ENCODE measurements at regions not wholly inside any gene's neighbourhood (a gene's known extent, or its start where the extent isn't known, plus 50 kb on each side); places are given as distances from the start of the nearest gene placed in this dataset.

DNA sequence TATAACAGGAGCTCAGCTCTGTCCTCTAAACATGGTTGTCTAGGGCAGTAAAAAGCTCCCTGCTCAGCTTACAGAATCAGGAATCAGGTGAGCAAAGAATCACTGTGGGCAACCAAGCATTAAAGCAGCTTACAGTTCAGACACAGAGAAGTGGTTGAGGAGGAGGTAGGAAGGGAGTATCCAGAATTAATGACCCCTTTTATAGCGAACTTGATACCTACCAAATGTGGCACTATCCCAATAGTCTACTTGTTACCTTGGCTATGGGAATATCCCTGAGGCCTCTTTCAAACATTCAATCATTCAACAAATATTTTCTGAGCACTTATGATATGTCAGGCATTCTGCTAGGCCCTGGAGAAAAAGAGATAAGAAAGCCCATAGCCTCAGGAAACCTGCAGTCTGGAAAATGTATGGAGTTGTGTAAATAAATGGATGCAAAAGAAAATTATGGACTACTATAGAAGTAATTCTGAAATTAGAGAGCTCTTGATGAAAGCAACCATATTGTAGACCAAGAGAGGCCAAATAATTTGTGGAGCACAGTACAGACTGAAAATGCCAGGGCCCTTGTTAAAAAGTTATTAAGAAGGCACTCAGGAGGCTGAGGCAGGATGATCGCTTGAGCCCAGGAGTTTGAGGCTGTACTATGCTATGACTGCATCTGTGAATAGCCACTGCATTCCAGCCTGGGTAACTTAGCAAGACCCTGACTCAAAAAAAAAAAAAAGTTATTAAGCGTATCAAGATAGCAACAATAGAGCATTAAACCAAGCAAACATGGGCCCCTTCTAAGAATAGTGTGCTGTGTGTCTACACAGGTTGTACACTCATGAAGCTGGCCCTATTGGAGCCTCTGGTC is 134.0 kb upstream of the CPSF6 start:
- TF ChIP-seq POLR2AphosphoS5 (IDR thresholded peaks at IDR 0.05; ENCODE audit: low read depth, low read length) (no peak), TAF1 (IDR thresholded peaks at IDR 0.05; ENCODE audit: borderline replicate concordance, low read depth, low read length) (no peak)
- no peak for DNase-seq (ENCODE audit: insufficient read length)
- FAIRE-seq: no peak

DNA sequence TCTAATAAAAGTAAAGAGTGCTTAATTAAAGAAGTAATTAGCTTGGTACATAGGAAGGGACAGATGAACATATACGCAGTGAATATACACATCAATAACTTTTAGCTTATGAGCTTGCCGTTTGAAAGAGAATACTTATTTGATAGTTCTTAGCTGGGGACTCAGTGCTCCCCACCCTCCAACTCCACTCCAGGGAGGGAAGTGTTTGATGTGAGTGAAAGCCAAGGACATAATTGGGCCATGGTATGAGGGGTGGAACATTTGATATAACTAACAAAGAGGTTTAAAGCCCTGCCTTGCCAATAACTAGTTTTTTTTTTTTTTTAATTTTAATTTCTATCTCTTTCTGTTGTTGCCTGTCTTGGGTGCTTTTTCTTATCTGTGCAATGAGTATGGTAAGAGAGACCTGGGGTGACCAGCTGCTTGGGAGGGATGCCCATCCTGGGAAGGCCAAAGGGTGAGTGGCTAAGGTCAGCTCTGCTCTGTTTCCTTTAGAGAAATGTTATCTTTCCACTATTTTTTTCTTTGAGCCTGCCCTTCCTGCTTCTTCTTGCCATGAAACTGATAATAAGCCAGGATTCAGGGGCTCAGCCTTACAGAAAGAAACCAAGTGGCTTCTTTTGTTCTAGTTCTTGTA is 132.8 kb upstream of the CPSF6 start:
- FAIRE-seq (no peak), DNase-seq (ENCODE audit: insufficient read length) (no peak)
- TF ChIP-seq POLR2AphosphoS5 (IDR thresholded peaks at IDR 0.05; ENCODE audit: low read depth, low read length): no peak
- TF ChIP-seq TAF1 (IDR thresholded peaks at IDR 0.05; ENCODE audit: borderline replicate concordance, low read depth, low read length): no peak
- no peak for TF ChIP-seq POLR2A (IDR thresholded peaks at IDR 0.05; ENCODE audit: low read depth, low read length)

DNA sequence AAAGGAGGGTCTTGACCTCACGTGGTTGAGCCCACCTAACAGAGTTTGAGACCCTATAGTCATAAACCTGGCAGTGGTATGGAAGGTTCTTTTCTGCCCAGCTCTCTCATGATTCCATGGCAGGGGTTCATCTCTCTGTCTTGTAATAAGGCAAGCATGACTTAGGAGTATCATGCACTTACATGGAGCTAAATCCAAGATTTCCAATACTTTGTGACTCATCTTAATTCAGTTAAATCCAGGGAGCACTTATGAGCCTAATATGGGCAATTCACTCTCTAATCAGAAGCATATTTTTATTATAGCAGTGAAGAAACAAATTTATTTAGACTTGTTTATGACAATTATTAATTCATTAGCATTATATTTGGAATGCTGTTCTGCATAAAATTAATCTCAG is 131.8 kb upstream of the CPSF6 start:
- DNase-seq (ENCODE audit: insufficient read length) (no peak), FAIRE-seq (no peak)
- no peak for TF ChIP-seq POLR2A (IDR thresholded peaks at IDR 0.05; ENCODE audit: low read depth, low read length)
- no peak for TF ChIP-seq TAF1 (IDR thresholded peaks at IDR 0.05; ENCODE audit: borderline replicate concordance, low read depth, low read length)
- no peak for TF ChIP-seq POLR2AphosphoS5 (IDR thresholded peaks at IDR 0.05; ENCODE audit: low read depth, low read length)

DNA sequence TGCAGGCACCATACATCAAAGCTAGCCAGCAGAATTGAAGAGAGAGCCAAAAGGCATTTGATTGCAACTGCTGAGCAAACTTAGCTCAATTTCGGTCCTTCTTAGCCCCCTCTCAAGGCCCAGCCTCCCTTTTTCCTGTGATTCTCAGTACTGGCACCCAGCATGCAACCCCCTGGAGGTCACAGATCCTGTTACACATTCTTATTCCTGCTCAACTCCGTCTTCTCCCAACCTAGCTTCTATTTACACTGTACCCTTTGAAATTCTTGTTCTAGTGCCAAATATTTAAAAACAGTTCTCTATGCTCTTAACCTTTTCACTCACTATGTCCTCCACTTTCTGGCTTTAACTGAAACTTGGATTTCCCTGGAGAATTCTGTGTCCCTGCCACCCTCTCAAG is 131.3 kb upstream of the CPSF6 start:
- FAIRE-seq (no peak), DNase-seq (ENCODE audit: insufficient read length) (no peak)
- no peak for TF ChIP-seq POLR2A (IDR thresholded peaks at IDR 0.05; ENCODE audit: low read depth, low read length)
- TF ChIP-seq POLR2AphosphoS5 (IDR thresholded peaks at IDR 0.05; ENCODE audit: low read depth, low read length): no peak
- no peak for TF ChIP-seq TAF1 (IDR thresholded peaks at IDR 0.05; ENCODE audit: borderline replicate concordance, low read depth, low read length)

DNA sequence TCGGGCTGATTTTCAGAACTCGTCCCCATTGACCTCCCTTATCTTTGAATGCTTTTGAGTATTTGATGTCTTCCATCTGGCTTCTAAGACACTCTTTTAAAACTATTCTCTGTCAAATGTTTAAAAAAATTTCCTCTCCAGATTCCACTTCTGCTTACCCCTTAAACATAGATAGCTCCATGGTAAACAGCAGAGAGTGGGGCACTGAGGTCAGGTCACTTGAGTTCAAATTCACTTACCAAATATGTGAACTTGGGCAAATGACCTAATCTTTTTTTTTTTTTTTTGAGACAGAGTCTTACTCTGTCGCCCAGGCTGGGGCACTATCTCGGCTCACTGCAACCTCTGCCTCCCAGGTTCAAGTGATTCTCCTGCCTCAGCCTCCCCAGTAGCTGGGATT is 126.8 kb upstream of the CPSF6 start:
- FAIRE-seq: no peak
- TF ChIP-seq TAF1 (IDR thresholded peaks at IDR 0.05; ENCODE audit: borderline replicate concordance, low read depth, low read length): no peak
- TF ChIP-seq POLR2A (IDR thresholded peaks at IDR 0.05; ENCODE audit: low read depth, low read length): no peak
- no peak for TF ChIP-seq POLR2AphosphoS5 (IDR thresholded peaks at IDR 0.05; ENCODE audit: low read depth, low read length)
- DNase-seq (ENCODE audit: insufficient read length): no peak

DNA sequence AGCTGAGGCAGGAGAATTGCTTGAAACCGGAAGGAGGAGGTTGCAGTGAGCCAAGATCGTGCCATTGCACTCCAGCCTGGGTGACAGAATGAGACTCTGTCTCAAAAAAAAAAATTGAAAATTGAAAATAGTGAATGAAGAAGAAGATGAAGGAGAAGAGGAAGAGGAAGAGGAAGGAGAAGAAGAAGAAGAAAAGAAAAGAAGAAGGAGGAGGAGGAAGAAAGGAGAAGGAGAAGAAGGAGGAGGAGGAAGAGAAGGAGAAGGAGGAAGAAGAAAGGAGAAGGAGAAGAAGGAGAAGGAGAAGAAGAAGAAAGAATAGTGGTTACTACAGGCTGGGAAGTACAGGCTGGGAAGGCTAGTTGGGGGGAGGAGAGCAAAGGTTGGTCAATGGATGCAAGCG is 124.3 kb upstream of the CPSF6 start:
- TF ChIP-seq TAF1 (IDR thresholded peaks at IDR 0.05; ENCODE audit: borderline replicate concordance, low read depth, low read length) (no peak), POLR2A (IDR thresholded peaks at IDR 0.05; ENCODE audit: low read depth, low read length) (no peak), POLR2AphosphoS5 (IDR thresholded peaks at IDR 0.05; ENCODE audit: low read depth, low read length) (no peak)
- FAIRE-seq (no peak), DNase-seq (ENCODE audit: insufficient read length) (no peak)

DNA sequence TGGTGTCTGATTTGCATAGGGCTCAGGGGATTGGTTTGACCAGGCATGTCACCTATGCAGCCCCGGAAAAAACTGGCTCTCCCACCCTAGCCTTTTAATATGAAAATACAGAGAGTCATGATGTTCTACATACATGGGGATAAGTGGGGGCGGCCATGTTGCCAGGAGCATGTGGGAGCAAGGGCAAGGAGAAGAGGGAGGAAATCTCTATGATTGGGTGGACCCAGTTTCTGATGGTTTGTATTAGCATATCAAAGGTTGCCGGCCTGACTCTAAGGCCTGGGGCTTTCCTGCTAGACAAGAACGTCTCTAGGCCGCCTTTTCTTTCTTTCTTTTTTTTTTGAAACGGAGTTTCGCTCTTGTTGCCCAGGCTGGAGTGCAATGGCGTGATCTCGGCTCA is 123.4 kb upstream of the CPSF6 start:
- no peak for DNase-seq (ENCODE audit: insufficient read length)
- TF ChIP-seq POLR2AphosphoS5 (IDR thresholded peaks at IDR 0.05; ENCODE audit: low read depth, low read length) (no peak), TAF1 (IDR thresholded peaks at IDR 0.05; ENCODE audit: borderline replicate concordance, low read depth, low read length) (no peak), POLR2A (IDR thresholded peaks at IDR 0.05; ENCODE audit: low read depth, low read length) (no peak)

DNA sequence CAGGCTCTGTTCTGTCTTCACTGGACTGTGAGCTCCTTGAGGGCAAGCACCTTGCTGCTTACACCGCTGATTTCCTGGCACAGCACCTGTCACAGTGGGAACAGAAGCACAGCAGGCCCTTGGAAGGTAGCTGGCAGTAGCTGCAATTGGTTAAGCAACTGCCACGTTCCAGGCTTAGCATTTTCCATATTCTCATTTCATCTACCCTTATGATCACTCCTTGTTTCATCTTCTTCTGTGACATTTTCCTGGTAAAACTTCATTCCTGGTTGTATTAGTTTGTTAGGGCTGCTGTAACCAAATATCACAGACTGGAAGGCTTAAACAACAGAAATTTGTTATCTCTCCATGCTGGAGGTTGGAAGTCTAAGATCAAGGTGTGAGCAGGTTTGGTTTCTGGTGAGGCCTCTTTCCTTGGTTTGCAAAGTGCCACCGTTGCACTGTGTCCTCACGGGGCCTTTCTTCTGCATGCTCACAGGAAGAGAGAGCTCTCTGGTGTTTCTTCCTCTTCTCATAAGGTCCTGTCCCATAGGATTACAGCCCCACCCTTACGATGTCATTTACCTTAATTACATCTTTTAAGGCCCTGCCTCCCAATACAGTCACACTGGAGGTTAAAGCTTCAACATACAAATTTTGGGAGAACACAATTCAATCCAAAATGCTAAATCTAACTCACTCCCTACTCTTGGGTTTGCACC is 121.7 kb upstream of the CPSF6 start:
- no peak for TF ChIP-seq POLR2A (IDR thresholded peaks at IDR 0.05; ENCODE audit: low read depth, low read length)
- TF ChIP-seq TAF1 (IDR thresholded peaks at IDR 0.05; ENCODE audit: borderline replicate concordance, low read depth, low read length): no peak
- TF ChIP-seq POLR2AphosphoS5 (IDR thresholded peaks at IDR 0.05; ENCODE audit: low read depth, low read length): no peak
- DNase-seq (ENCODE audit: insufficient read length): no peak
- FAIRE-seq: no peak

More for the DNA sequence above, 123.4 kb upstream of the CPSF6 start:
- FAIRE-seq: no peak

DNA sequence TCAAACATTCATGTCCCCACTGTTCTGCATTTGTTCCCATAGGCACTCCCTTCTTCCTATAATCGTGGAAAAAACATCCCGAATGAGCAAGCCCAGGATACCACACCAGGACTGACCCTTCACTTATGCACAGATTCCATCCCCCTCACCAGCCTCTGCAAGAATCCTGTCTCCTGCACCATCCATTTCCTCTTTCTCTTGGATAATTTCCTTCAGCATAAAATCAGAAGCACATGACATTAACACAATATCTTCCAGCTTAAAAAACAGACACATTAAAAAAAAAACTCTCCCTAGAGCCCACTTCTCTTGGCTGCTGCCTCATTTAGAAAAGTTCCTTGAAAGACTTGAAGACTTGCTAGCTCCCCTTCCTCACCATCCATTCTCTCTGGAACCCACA is 120.9 kb upstream of the CPSF6 start:
- no peak for FAIRE-seq
- no peak for DNase-seq (ENCODE audit: insufficient read length)
- TF ChIP-seq TAF1 (IDR thresholded peaks at IDR 0.05; ENCODE audit: borderline replicate concordance, low read depth, low read length) (no peak), POLR2AphosphoS5 (IDR thresholded peaks at IDR 0.05; ENCODE audit: low read depth, low read length) (no peak), POLR2A (IDR thresholded peaks at IDR 0.05; ENCODE audit: low read depth, low read length) (no peak)

DNA sequence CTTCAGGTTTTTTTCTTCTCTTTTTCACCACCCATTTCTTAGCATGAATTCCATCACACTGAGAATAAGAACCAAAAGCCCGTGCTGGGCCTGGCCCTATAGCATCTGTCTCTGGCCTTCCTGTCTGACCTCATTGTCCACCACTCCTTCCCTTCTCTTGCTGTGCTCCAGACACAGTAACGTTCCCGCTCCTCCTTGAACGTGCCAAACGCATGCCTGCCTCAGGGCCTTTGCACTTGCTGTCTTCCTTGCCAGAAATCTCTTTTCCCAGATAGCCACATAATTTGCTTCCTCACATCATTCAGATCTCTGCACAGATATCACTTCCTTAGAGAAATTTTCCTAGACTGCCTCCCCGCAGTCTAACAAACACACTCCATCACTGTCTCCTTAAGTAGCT is 119.6 kb upstream of the CPSF6 start:
- no peak for DNase-seq (ENCODE audit: insufficient read length)
- FAIRE-seq: no peak
- TF ChIP-seq POLR2AphosphoS5 (IDR thresholded peaks at IDR 0.05; ENCODE audit: low read depth, low read length) (no peak), TAF1 (IDR thresholded peaks at IDR 0.05; ENCODE audit: borderline replicate concordance, low read depth, low read length) (no peak), POLR2A (IDR thresholded peaks at IDR 0.05; ENCODE audit: low read depth, low read length) (no peak)

DNA sequence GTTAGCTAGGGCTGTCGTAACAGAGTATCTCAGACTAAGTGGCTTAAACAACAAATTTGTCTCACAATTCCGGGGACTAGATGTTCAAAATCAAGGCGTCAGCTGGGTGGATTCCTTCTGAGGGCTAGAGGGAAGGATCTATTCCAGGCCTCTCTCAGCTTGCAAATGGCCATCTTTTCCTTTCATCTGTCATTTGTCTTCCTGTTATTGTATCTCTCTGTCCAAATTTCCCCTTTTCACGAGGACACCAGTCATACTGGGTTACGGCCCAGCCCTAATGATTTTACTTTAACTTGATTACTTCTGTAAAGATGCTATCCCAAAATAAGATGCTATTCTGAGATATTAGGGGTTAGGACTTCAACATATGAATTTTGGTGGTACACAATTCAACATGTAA is 119.0 kb upstream of the CPSF6 start:
- TF ChIP-seq POLR2A (IDR thresholded peaks at IDR 0.05; ENCODE audit: low read depth, low read length) (no peak), TAF1 (IDR thresholded peaks at IDR 0.05; ENCODE audit: borderline replicate concordance, low read depth, low read length) (no peak), POLR2AphosphoS5 (IDR thresholded peaks at IDR 0.05; ENCODE audit: low read depth, low read length) (no peak)
- no peak for FAIRE-seq
- DNase-seq (ENCODE audit: insufficient read length): no peak
